ENCODE measurements at regions not wholly inside any gene's neighbourhood (a gene's known extent, or its start where the extent isn't known, plus 50 kb on each side); places are given as distances from the start of the nearest gene placed in this dataset.
A peak's percentile ranks its signal among the peaks of the same experiment; 100 is the strongest.

DNA sequence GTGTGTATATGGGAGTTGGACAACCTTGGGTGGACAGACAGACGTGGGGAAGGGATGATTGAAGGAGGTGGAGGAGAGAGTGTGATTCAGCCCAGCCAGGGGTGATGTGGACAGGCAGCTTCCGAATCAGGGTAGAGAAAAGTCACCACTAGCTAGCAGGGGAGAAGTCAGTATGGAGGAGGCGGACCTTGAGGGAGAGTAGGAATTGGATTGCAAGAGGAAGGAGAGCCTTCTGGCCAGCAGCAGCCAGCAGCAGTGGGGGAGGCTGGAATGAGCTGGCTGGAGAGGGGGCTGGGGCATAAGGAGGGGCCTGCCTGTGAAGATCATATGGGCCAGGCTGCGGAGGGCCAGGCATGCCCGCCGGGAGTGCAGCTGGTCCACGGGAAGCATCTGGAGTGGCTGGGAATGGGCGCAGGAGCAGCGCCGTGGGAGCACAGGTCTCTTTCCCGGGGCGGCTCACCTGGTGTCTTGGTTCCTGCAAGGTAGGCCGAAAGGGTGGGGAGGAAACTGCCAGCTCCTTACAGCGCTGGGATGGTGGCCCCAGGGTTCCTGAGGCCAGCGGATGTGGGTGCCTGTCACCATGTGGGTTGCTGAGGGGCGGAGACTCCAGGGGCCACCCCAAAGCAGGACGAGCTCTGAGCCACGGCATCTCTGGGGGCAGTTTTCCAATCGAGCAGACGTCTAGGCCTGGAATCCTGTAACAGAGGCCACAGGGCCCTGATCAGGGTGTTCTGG is 235.3 kb downstream of the SEC14L1 start:
- Histone ChIP-seq H3K4me2 (ENCODE audit: low read length) (no peak overlapping the region), H3K9ac (ENCODE audit: low read length) (peak overlapping the region; percentile 80), H4K5ac (ENCODE audit: low read length) (no peak overlapping the region), H3K18ac (ENCODE audit: low read length) (no peak overlapping the region), H2AK5ac (ENCODE audit: low read length) (no peak overlapping the region), H3K27ac (ENCODE audit: low read depth, low read length) (no peak overlapping the region), H2BK120ac (ENCODE audit: low read depth, low read length) (no peak overlapping the region), H3K23ac (ENCODE audit: low read length) (no peak overlapping the region), H2BK15ac (replicated peaks; ENCODE audit: low read depth) (no peak overlapping the region), H4K8ac (ENCODE audit: low read depth, low read length) (no peak overlapping the region), H2BK5ac (ENCODE audit: low read length) (no peak overlapping the region), H3K36me3 (ENCODE audit: control insufficient read depth, insufficient read depth, low read length) (no peaks in the 10 kb centered on the region), H3K27me3 (ENCODE audit: insufficient read depth, low read length, poor library complexity) (no peaks in the 10 kb centered on the region), H3K79me1 (ENCODE audit: low read length) (peaks cover 45% of the 10 kb centered on the region), H3K79me2 (ENCODE audit: control insufficient read depth, insufficient read depth, low read length) (peaks cover 74% of the 10 kb centered on the region), H3K56ac (ENCODE audit: low read length) (peak overlapping the region; percentile 53), H3K4me1 (ENCODE audit: control insufficient read depth, low read depth, low read length) (peaks cover 21% of the 10 kb centered on the region), H3K4me3 (ENCODE audit: low read length) (no peak overlapping the region), H3K4ac (ENCODE audit: low read depth, low read length) (no peak overlapping the region)
- DNase-seq = peak; percentile 57
- no CpG with 5 or more reads among the region's 20 CpGs for WGBS (ENCODE audit: extremely low coverage, insufficient coverage, low lambda C conversion rate)

- H3K79me1 ChIP-seq (ENCODE audit: low read length) = peaks cover 52% of the 10 kb centered on the region
- no peak overlapping the region for H3K4me2 ChIP-seq (ENCODE audit: low read length)
- no peak overlapping the region for H3K27ac ChIP-seq (ENCODE audit: low read depth, low read length)
- H2BK120ac ChIP-seq (ENCODE audit: low read depth, low read length) = no peak overlapping the region
- peaks cover 19% of the 10 kb centered on the region for H3K4me1 ChIP-seq (ENCODE audit: control insufficient read depth, low read depth, low read length)
- H3K23ac ChIP-seq (ENCODE audit: low read length) = no peak overlapping the region
- H4K5ac ChIP-seq (ENCODE audit: low read length) = no peak overlapping the region
- H2BK5ac ChIP-seq (ENCODE audit: low read length) = no peak overlapping the region
- no peak overlapping the region for H2AK5ac ChIP-seq (ENCODE audit: low read length)
- H3K4me3 ChIP-seq (ENCODE audit: low read length) = no peak overlapping the region
- H2BK15ac ChIP-seq (replicated peaks; ENCODE audit: low read depth) = no peak overlapping the region
- H3K79me2 ChIP-seq (ENCODE audit: control insufficient read depth, insufficient read depth, low read length) = peaks cover 82% of the 10 kb centered on the region
- H4K8ac ChIP-seq (ENCODE audit: low read depth, low read length) = no peak overlapping the region
- H3K27me3 ChIP-seq (ENCODE audit: insufficient read depth, low read length, poor library complexity) = no peaks in the 10 kb centered on the region
- no peak overlapping the region for H3K4ac ChIP-seq (ENCODE audit: low read depth, low read length)
- no peak for DNase-seq
- WGBS (ENCODE audit: extremely low coverage, insufficient coverage, low lambda C conversion rate) = no CpG with 5 or more reads among the region's 31 CpGs
- no peaks in the 10 kb centered on the region for H3K36me3 ChIP-seq (ENCODE audit: control insufficient read depth, insufficient read depth, low read length)
- no peak overlapping the region for H3K9ac ChIP-seq (ENCODE audit: low read length)
- H3K56ac ChIP-seq (ENCODE audit: low read length) = no peak overlapping the region
- H3K18ac ChIP-seq (ENCODE audit: low read length) = no peak overlapping the region
Observed at GRCh38 chr17:77376795-77377709, 236.3 kb downstream of the SEC14L1 start.

GRCh38 chr17:77377710-77378235 is 237.0 kb downstream of the SEC14L1 start:
- no peak overlapping the region for H3K56ac ChIP-seq (ENCODE audit: low read length)
- no peaks in the 10 kb centered on the region for H3K27me3 ChIP-seq (ENCODE audit: insufficient read depth, low read length, poor library complexity)
- H3K18ac ChIP-seq (ENCODE audit: low read length) = no peak overlapping the region
- no peak for DNase-seq
- H4K5ac ChIP-seq (ENCODE audit: low read length) = no peak overlapping the region
- H3K4me2 ChIP-seq (ENCODE audit: low read length) = no peak overlapping the region
- peaks cover 20% of the 10 kb centered on the region for H3K4me1 ChIP-seq (ENCODE audit: control insufficient read depth, low read depth, low read length)
- no peak overlapping the region for H3K9ac ChIP-seq (ENCODE audit: low read length)
- H2AK5ac ChIP-seq (ENCODE audit: low read length) = no peak overlapping the region
- no peak overlapping the region for H2BK120ac ChIP-seq (ENCODE audit: low read depth, low read length)
- no CpG with 5 or more reads among the region's 11 CpGs for WGBS (ENCODE audit: extremely low coverage, insufficient coverage, low lambda C conversion rate)
- H3K4me3 ChIP-seq (ENCODE audit: low read length) = no peak overlapping the region
- peaks cover 54% of the 10 kb centered on the region for H3K79me1 ChIP-seq (ENCODE audit: low read length)
- no peak overlapping the region for H2BK15ac ChIP-seq (replicated peaks; ENCODE audit: low read depth)
- no peaks in the 10 kb centered on the region for H3K36me3 ChIP-seq (ENCODE audit: control insufficient read depth, insufficient read depth, low read length)
- no peak overlapping the region for H3K23ac ChIP-seq (ENCODE audit: low read length)
- no peak overlapping the region for H4K8ac ChIP-seq (ENCODE audit: low read depth, low read length)
- H3K27ac ChIP-seq (ENCODE audit: low read depth, low read length) = no peak overlapping the region
- no peak overlapping the region for H2BK5ac ChIP-seq (ENCODE audit: low read length)
- peaks cover 87% of the 10 kb centered on the region for H3K79me2 ChIP-seq (ENCODE audit: control insufficient read depth, insufficient read depth, low read length)
- no peak overlapping the region for H3K4ac ChIP-seq (ENCODE audit: low read depth, low read length)

GRCh38 chr17:77378318-77379064 is 237.7 kb downstream of the SEC14L1 start:
- Histone ChIP-seq H3K4ac (ENCODE audit: low read depth, low read length) (no peak overlapping the region), H3K27ac (ENCODE audit: low read depth, low read length) (no peak overlapping the region), H3K56ac (ENCODE audit: low read length) (no peak overlapping the region), H4K8ac (ENCODE audit: low read depth, low read length) (no peak overlapping the region), H3K4me2 (ENCODE audit: low read length) (no peak overlapping the region), H3K36me3 (ENCODE audit: control insufficient read depth, insufficient read depth, low read length) (no peaks in the 10 kb centered on the region), H4K5ac (ENCODE audit: low read length) (no peak overlapping the region), H2AK5ac (ENCODE audit: low read length) (no peak overlapping the region), H2BK120ac (ENCODE audit: low read depth, low read length) (no peak overlapping the region), H3K18ac (ENCODE audit: low read length) (no peak overlapping the region), H3K23ac (ENCODE audit: low read length) (no peak overlapping the region), H3K4me1 (ENCODE audit: control insufficient read depth, low read depth, low read length) (peaks cover 20% of the 10 kb centered on the region), H3K4me3 (ENCODE audit: low read length) (no peak overlapping the region), H3K27me3 (ENCODE audit: insufficient read depth, low read length, poor library complexity) (no peaks in the 10 kb centered on the region), H3K9ac (ENCODE audit: low read length) (no peak overlapping the region), H3K79me1 (ENCODE audit: low read length) (peaks cover 56% of the 10 kb centered on the region), H3K79me2 (ENCODE audit: control insufficient read depth, insufficient read depth, low read length) (peaks cover 90% of the 10 kb centered on the region), H2BK15ac (replicated peaks; ENCODE audit: low read depth) (no peak overlapping the region), H2BK5ac (ENCODE audit: low read length) (no peak overlapping the region)
- DNase-seq = no peak
- no CpG with 5 or more reads among the region's 22 CpGs for WGBS (ENCODE audit: extremely low coverage, insufficient coverage, low lambda C conversion rate)

- no peak overlapping the region for H2AK5ac ChIP-seq (ENCODE audit: low read length)
- H3K79me2 ChIP-seq (ENCODE audit: control insufficient read depth, insufficient read depth, low read length) = peaks cover 90% of the 10 kb centered on the region
- no peak overlapping the region for H2BK120ac ChIP-seq (ENCODE audit: low read depth, low read length)
- H3K27ac ChIP-seq (ENCODE audit: low read depth, low read length) = no peak overlapping the region
- H3K4ac ChIP-seq (ENCODE audit: low read depth, low read length) = no peak overlapping the region
- no peak overlapping the region for H4K8ac ChIP-seq (ENCODE audit: low read depth, low read length)
- peaks cover 58% of the 10 kb centered on the region for H3K79me1 ChIP-seq (ENCODE audit: low read length)
- H3K4me3 ChIP-seq (ENCODE audit: low read length) = no peak overlapping the region
- H3K18ac ChIP-seq (ENCODE audit: low read length) = no peak overlapping the region
- DNase-seq = no peak
- H3K4me1 ChIP-seq (ENCODE audit: control insufficient read depth, low read depth, low read length) = peaks cover 20% of the 10 kb centered on the region
- no CpG with 5 or more reads among the region's 11 CpGs for WGBS (ENCODE audit: extremely low coverage, insufficient coverage, low lambda C conversion rate)
- H4K5ac ChIP-seq (ENCODE audit: low read length) = no peak overlapping the region
- no peak overlapping the region for H3K23ac ChIP-seq (ENCODE audit: low read length)
- no peak overlapping the region for H3K4me2 ChIP-seq (ENCODE audit: low read length)
- H2BK15ac ChIP-seq (replicated peaks; ENCODE audit: low read depth) = no peak overlapping the region
- H3K36me3 ChIP-seq (ENCODE audit: control insufficient read depth, insufficient read depth, low read length) = no peaks in the 10 kb centered on the region
- H2BK5ac ChIP-seq (ENCODE audit: low read length) = no peak overlapping the region
- no peak overlapping the region for H3K56ac ChIP-seq (ENCODE audit: low read length)
- H3K27me3 ChIP-seq (ENCODE audit: insufficient read depth, low read length, poor library complexity) = no peaks in the 10 kb centered on the region
- no peak overlapping the region for H3K9ac ChIP-seq (ENCODE audit: low read length)
Observed at GRCh38 chr17:77379065-77379428, 238.3 kb downstream of the SEC14L1 start.

Measured in mesendoderm (in vitro differentiated cells).